Fibroblast of lung (primary cell): ENCODE measurements at regions not wholly inside any gene's neighbourhood (a gene's known extent, or its start where the extent isn't known, plus 50 kb on each side); places are given as distances from the start of the nearest gene placed in this dataset.

Source experiments
- DNase-seq, 2 donors: peaks; one replicate each; pipeline versions ENCODE4 v3.0.0 to v3.0.0-alpha.2; 2010; ENCODE audit warnings: low read depth in 2 of 2
- H2AFZ ChIP-seq: 2 replicates; pipeline ENCODE4 v1.5.1; 2012; ENCODE audit warnings: low read length, control low read depth, inconsistent platforms
- H3K27ac ChIP-seq: 2 replicates; pipeline ENCODE4 v1.5.1; 2011; ENCODE audit warnings: low read length, control low read depth; ENCODE audit not compliant: insufficient read depth
- H3K27me3 ChIP-seq: 2 replicates; pipeline ENCODE4 v1.5.1; 2011; ENCODE audit warnings: mild to moderate bottlenecking, low read length; ENCODE audit not compliant: control insufficient read depth, insufficient read depth
- H3K36me3 ChIP-seq: 2 replicates; pipeline ENCODE4 v1.5.1; 2011; ENCODE audit warnings: low read length; ENCODE audit not compliant: control insufficient read depth, insufficient read depth
- H3K4me1 ChIP-seq: 2 replicates; pipeline ENCODE4 v1.5.1; 2011; ENCODE audit warnings: low read length; ENCODE audit not compliant: control insufficient read depth, insufficient read depth; ENCODE audit errors: extremely low read depth
- H3K4me2 ChIP-seq: 2 replicates; pipeline ENCODE4 v1.5.1; 2011; ENCODE audit warnings: low read length, control low read depth; ENCODE audit not compliant: insufficient read depth; ENCODE audit errors: extremely low read depth
- H3K4me3 ChIP-seq, 4 experiments: fragments of 200-600 bp in 1 of 4; sonication (generic) in 1 of 4; replicated peaks in 1 of 4; 2 replicates each; pipeline ENCODE4 v1.5.1; 2011 to 2016; ENCODE audit warnings: low read length in 4 of 4, low read depth in 3 of 4, mild to moderate bottlenecking in 3 of 4, control low read depth in 2 of 4, inconsistent platforms in 1 of 4, mixed read lengths in 1 of 4; ENCODE audit not compliant: insufficient read depth in 1 of 4; ENCODE audit errors: control extremely low read depth in 1 of 4
- H3K79me2 ChIP-seq: 2 replicates; pipeline ENCODE4 v1.5.1; 2012; ENCODE audit warnings: mild to moderate bottlenecking, low read length, inconsistent platforms; ENCODE audit not compliant: control insufficient read depth, insufficient read depth
- H3K9ac ChIP-seq: 2 replicates; pipeline ENCODE4 v1.5.1; 2011; ENCODE audit warnings: mild to moderate bottlenecking, low read length, control low read depth; ENCODE audit not compliant: insufficient read depth
- H3K9me3 ChIP-seq: 2 replicates; pipeline ENCODE4 v1.5.1; 2012; ENCODE audit warnings: low read depth, low read length; ENCODE audit not compliant: control insufficient read depth, insufficient read depth
- H4K20me1 ChIP-seq: 2 replicates; pipeline ENCODE4 v1.5.1; 2011; ENCODE audit warnings: low read length; ENCODE audit not compliant: control insufficient read depth, insufficient read depth; ENCODE audit errors: extremely low read depth
- CTCF ChIP-seq, 2 donors: IDR thresholded peaks in 1 of 2; conservative IDR thresholded peaks in 1 of 2; 1 replicate in 1 of 2; 2 replicates in 1 of 2; pipeline ENCODE4 v1.5.1; 2011 to 2012; ENCODE audit warnings: low read length in 2 of 2, control low read depth in 1 of 2, inconsistent platforms in 1 of 2, low read depth in 1 of 2, mild to moderate bottlenecking in 1 of 2
- EZH2 ChIP-seq: IDR thresholded peaks from 2 replicates; pipeline ENCODE4 v1.5.1; 2012; ENCODE audit warnings: low read length, control low read depth, mild to moderate bottlenecking; ENCODE audit errors: missing control alignments

- Histone ChIP-seq H2AFZ (no peak overlapping the region), H4K20me1 (no peaks in the 10 kb centered on the region), H3K4me2 (no peak overlapping the region), H3K36me3 (no peaks in the 10 kb centered on the region), H3K4me1 (no peaks in the 10 kb centered on the region), H3K27me3 (no peaks in the 10 kb centered on the region), H3K79me2 (no peaks in the 10 kb centered on the region), H3K27ac (no peak overlapping the region), H3K9me3 (no peaks in the 10 kb centered on the region), H3K4me3 (no peak overlapping the region), H3K9ac (no peak overlapping the region)
- DNase-seq = peak in 1 of 2 donors; percentile 22
- no peak for TF ChIP-seq CTCF (conservative IDR thresholded peaks at IDR 0.05 in 1 of 2, IDR thresholded peaks at IDR 0.05 in 1 of 2; ENCODE audit: low read depth in 1 of 2, low read length in 2 of 2)
- no peak for TF ChIP-seq EZH2
Observed at GRCh38 chr3:14324224-14324944, 78.0 kb upstream of the SLC6A6 start.

- H4K20me1 ChIP-seq = no peaks in the 10 kb centered on the region
- no peaks in the 10 kb centered on the region for H3K36me3 ChIP-seq
- DNase-seq = no peak
- no peak overlapping the region for H3K4me2 ChIP-seq
- H3K27ac ChIP-seq = no peak overlapping the region
- no peaks in the 10 kb centered on the region for H3K9me3 ChIP-seq
- no peak overlapping the region for H3K9ac ChIP-seq
- TF ChIP-seq EZH2 (no peak), CTCF (conservative IDR thresholded peaks at IDR 0.05 in 1 of 2, IDR thresholded peaks at IDR 0.05 in 1 of 2; ENCODE audit: low read depth in 1 of 2, low read length in 2 of 2) (no peak)
- H3K27me3 ChIP-seq = no peaks in the 10 kb centered on the region
- H3K79me2 ChIP-seq = no peaks in the 10 kb centered on the region
- H3K4me1 ChIP-seq = no peaks in the 10 kb centered on the region
- no peak overlapping the region for H2AFZ ChIP-seq
- H3K4me3 ChIP-seq = no peak overlapping the region
Observed at GRCh38 chr3:14328422-14328821, 74.0 kb upstream of the SLC6A6 start.

- Histone ChIP-seq H4K20me1 (no peaks in the 10 kb centered on the region), H3K4me2 (no peak overlapping the region), H3K36me3 (no peaks in the 10 kb centered on the region), H3K79me2 (no peaks in the 10 kb centered on the region), H3K9me3 (no peaks in the 10 kb centered on the region), H3K27ac (no peak overlapping the region), H3K4me3 (no peak overlapping the region), H3K9ac (no peak overlapping the region), H3K4me1 (no peaks in the 10 kb centered on the region), H3K27me3 (no peaks in the 10 kb centered on the region), H2AFZ (no peak overlapping the region)
- no peak for TF ChIP-seq EZH2
- no peak for TF ChIP-seq CTCF (conservative IDR thresholded peaks at IDR 0.05 in 1 of 2, IDR thresholded peaks at IDR 0.05 in 1 of 2; ENCODE audit: low read depth in 1 of 2, low read length in 2 of 2)
- DNase-seq = peak; percentile 20 to 74
Observed at GRCh38 chr3:14329116-14329830, 73.1 kb upstream of the SLC6A6 start.
